ENCODE measurements at regions not wholly inside any gene's neighbourhood (a gene's known extent, or its start where the extent isn't known, plus 50 kb on each side); places are given as distances from the start of the nearest gene placed in this dataset.

DNA sequence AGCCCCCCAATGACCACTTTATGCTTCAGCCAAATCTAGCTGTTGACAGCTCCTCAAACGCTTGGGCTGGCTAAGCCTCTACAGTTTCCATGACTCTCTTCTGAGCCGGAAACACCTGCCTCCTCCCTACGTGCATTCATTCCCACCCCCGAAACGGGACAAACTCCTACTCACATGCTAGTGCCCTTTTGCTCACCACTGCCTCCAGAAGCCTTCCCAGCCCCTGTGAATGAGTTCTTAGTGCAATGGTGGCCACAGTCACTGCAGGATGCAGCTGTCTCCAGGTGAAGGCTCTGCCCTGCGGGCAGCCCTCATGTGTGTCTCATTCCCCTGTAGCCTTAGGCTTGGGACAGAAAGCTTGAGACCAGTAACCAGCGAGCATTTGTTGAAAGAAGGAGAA lies 68.8 kb upstream of the DAB2IP start:
- Histone ChIP-seq H2AFZ (ENCODE audit: low read depth, low read length) (no peak overlapping the region), H3K27me3 (ENCODE audit: insufficient read depth, low read depth, low read length) (no peaks in the 10 kb centered on the region), H3K4me3 (ENCODE audit: low read length) (no peak overlapping the region), H3K9me2 (ENCODE audit: insufficient read depth, low read length) (no peaks in the 10 kb centered on the region), H3K36me3 (ENCODE audit: insufficient read depth, low read length) (no peaks in the 10 kb centered on the region), H3K79me2 (replicated peaks; ENCODE audit: insufficient read depth, low read length) (no peaks in the 10 kb centered on the region), H3K4me2 (ENCODE audit: low read length) (no peak overlapping the region), H3F3A (ENCODE audit: insufficient read depth, low read length, poor library complexity, severe bottlenecking) (no peaks in the 10 kb centered on the region), H3K9me3 (ENCODE audit: low read length) (no peaks in the 10 kb centered on the region), H3K9ac (ENCODE audit: low read length) (no peak overlapping the region), H4K20me1 (ENCODE audit: insufficient read depth) (no peaks in the 10 kb centered on the region), H3K27ac (ENCODE audit: low read length) (no peak overlapping the region)
- TF ChIP-seq TAF1 (IDR thresholded peaks at IDR 0.05; ENCODE audit: low read depth), result no peak
- no peak for TF ChIP-seq EP300 (conservative IDR thresholded peaks at IDR 0.05; ENCODE audit: poor library complexity, severe bottlenecking)
- TF ChIP-seq RAD21 (conservative IDR thresholded peaks at IDR 0.05), result no peak
- no peak for TF ChIP-seq POLR2AphosphoS5 (IDR thresholded peaks at IDR 0.05)
- TF ChIP-seq, protein P1, sequence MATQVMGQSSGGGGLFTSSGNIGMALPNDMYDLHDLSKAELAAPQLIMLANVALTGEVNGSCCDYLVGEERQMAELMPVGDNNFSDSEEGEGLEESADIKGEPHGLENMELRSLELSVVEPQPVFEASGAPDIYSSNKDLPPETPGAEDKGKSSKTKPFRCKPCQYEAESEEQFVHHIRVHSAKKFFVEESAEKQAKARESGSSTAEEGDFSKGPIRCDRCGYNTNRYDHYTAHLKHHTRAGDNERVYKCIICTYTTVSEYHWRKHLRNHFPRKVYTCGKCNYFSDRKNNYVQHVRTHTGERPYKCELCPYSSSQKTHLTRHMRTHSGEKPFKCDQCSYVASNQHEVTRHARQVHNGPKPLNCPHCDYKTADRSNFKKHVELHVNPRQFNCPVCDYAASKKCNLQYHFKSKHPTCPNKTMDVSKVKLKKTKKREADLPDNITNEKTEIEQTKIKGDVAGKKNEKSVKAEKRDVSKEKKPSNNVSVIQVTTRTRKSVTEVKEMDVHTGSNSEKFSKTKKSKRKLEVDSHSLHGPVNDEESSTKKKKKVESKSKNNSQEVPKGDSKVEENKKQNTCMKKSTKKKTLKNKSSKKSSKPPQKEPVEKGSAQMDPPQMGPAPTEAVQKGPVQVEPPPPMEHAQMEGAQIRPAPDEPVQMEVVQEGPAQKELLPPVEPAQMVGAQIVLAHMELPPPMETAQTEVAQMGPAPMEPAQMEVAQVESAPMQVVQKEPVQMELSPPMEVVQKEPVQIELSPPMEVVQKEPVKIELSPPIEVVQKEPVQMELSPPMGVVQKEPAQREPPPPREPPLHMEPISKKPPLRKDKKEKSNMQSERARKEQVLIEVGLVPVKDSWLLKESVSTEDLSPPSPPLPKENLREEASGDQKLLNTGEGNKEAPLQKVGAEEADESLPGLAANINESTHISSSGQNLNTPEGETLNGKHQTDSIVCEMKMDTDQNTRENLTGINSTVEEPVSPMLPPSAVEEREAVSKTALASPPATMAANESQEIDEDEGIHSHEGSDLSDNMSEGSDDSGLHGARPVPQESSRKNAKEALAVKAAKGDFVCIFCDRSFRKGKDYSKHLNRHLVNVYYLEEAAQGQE (IDR thresholded peaks at IDR 0.05; ENCODE audit: borderline replicate concordance), result no peak
- TF ChIP-seq, protein P2, sequence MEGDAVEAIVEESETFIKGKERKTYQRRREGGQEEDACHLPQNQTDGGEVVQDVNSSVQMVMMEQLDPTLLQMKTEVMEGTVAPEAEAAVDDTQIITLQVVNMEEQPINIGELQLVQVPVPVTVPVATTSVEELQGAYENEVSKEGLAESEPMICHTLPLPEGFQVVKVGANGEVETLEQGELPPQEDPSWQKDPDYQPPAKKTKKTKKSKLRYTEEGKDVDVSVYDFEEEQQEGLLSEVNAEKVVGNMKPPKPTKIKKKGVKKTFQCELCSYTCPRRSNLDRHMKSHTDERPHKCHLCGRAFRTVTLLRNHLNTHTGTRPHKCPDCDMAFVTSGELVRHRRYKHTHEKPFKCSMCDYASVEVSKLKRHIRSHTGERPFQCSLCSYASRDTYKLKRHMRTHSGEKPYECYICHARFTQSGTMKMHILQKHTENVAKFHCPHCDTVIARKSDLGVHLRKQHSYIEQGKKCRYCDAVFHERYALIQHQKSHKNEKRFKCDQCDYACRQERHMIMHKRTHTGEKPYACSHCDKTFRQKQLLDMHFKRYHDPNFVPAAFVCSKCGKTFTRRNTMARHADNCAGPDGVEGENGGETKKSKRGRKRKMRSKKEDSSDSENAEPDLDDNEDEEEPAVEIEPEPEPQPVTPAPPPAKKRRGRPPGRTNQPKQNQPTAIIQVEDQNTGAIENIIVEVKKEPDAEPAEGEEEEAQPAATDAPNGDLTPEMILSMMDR (IDR thresholded peaks at IDR 0.05; ENCODE audit: poor library complexity, severe bottlenecking), result no peak

DNA sequence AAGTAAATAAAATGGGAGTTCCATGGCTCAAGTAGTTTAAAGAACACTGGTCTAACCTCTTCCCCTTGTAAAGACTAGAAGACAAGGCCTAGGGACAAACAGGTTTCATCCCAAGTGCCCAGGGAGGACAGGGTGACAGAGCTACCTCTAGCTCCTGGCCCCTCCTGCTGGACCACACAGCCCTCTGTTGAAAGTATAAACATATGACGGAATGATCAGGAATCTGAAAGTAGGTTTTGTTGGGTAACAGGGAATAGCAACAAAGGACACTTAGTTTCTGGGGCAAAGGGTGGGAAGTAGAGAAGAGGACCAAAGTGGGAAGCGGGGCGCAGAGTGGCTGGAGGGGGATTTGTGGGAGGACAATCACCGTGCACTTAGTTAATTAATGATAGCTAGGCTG lies 67.0 kb upstream of the DAB2IP start:
- Histone ChIP-seq H3K9me2 (ENCODE audit: insufficient read depth, low read length) (no peaks in the 10 kb centered on the region), H3K27ac (ENCODE audit: low read length) (no peak overlapping the region), H3K4me3 (ENCODE audit: low read length) (no peak overlapping the region), H2AFZ (ENCODE audit: low read depth, low read length) (no peak overlapping the region), H3K9me3 (ENCODE audit: low read length) (no peaks in the 10 kb centered on the region), H4K20me1 (ENCODE audit: insufficient read depth) (no peaks in the 10 kb centered on the region), H3K79me2 (replicated peaks; ENCODE audit: insufficient read depth, low read length) (no peaks in the 10 kb centered on the region), H3K27me3 (ENCODE audit: insufficient read depth, low read depth, low read length) (no peaks in the 10 kb centered on the region), H3K9ac (ENCODE audit: low read length) (no peak overlapping the region), H3K36me3 (ENCODE audit: insufficient read depth, low read length) (no peaks in the 10 kb centered on the region), H3K4me2 (ENCODE audit: low read length) (no peak overlapping the region), H3F3A (ENCODE audit: insufficient read depth, low read length, poor library complexity, severe bottlenecking) (no peaks in the 10 kb centered on the region)
- TF ChIP-seq, protein P2 (IDR thresholded peaks at IDR 0.05; ENCODE audit: poor library complexity, severe bottlenecking), result no peak
- TF ChIP-seq TAF1 (IDR thresholded peaks at IDR 0.05; ENCODE audit: low read depth) (no peak), SMC3 (conservative IDR thresholded peaks at IDR 0.05; ENCODE audit: poor library complexity) (no peak), EP300 (conservative IDR thresholded peaks at IDR 0.05; ENCODE audit: poor library complexity, severe bottlenecking) (no peak), POLR2AphosphoS5 (IDR thresholded peaks at IDR 0.05) (no peak), EZH2 (IDR thresholded peaks at IDR 0.05; ENCODE audit: borderline replicate concordance, insufficient read depth, low read length, poor library complexity, severe bottlenecking) (no peak), MXI1 (conservative IDR thresholded peaks at IDR 0.05; ENCODE audit: poor library complexity, severe bottlenecking) (no peak), RAD21 (conservative IDR thresholded peaks at IDR 0.05) (no peak)
- TF ChIP-seq, protein P1 (IDR thresholded peaks at IDR 0.05; ENCODE audit: borderline replicate concordance), result no peak
